GM12872 (cell line): ENCODE measurements at regions not wholly inside any gene's neighbourhood (a gene's known extent, or its start where the extent isn't known, plus 50 kb on each side); places are given as distances from the start of the nearest gene placed in this dataset.

Source experiments
- TF ChIP-seq, protein P1 (sequence below): IDR thresholded peaks from 3 replicates; pipeline ENCODE4 v1.5.1; 2011; ENCODE audit warnings: low read depth, mild to moderate bottlenecking, low read length, moderate library complexity; ENCODE audit not compliant: insufficient read depth

- TF ChIP-seq, protein P1, sequence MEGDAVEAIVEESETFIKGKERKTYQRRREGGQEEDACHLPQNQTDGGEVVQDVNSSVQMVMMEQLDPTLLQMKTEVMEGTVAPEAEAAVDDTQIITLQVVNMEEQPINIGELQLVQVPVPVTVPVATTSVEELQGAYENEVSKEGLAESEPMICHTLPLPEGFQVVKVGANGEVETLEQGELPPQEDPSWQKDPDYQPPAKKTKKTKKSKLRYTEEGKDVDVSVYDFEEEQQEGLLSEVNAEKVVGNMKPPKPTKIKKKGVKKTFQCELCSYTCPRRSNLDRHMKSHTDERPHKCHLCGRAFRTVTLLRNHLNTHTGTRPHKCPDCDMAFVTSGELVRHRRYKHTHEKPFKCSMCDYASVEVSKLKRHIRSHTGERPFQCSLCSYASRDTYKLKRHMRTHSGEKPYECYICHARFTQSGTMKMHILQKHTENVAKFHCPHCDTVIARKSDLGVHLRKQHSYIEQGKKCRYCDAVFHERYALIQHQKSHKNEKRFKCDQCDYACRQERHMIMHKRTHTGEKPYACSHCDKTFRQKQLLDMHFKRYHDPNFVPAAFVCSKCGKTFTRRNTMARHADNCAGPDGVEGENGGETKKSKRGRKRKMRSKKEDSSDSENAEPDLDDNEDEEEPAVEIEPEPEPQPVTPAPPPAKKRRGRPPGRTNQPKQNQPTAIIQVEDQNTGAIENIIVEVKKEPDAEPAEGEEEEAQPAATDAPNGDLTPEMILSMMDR: no peak
These were observed 100.9 kb upstream of the PMEPA1 start for GRCh38 chr20:57810511-57811373.

GRCh38 chr20:57809661-57810172, 99.9 kb upstream of the PMEPA1 start:
- TF ChIP-seq, protein P1: no peak

- TF ChIP-seq, protein P1: no peak
These were observed 99.3 kb upstream of the PMEPA1 start for GRCh38 chr20:57809149-57809548.

DNA sequence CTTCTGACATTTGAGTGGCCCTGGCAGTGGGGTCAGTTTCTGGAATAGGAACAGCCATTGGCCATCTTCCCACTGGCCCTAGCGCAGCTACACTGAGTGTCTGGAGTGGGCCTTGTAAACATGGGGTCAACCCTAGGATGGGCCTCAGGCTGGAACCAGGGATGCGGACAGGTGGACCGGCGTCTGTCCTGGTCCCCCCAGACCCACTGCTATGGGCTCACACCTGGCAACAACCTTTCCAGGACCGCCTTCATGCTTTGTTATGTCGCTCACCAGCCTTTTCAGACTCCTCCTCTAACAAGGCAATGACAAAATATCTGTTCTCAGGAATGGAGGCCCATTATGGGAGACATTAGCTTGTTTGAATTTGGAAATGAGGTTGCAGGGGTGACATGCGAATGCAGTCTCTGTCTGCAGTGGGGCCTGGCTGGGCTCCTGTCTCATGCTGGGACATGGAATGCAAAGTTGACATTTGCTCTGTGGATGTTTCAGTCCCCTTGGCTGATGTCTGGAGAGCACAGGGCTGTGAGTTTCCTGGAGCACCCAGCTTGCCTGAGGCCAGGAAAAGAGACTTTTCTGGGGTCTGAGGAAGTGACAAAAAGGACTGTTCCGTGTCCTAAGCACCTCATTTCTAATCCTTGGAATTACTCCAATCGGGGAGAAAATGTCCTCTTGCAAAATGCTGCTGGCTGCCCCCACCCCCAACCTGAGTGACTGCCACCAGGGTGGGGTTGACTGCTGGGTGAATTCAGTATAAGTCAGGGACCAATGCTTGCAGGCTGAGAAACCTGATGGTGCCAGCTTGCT, 98.7 kb upstream of the PMEPA1 start:
- TF ChIP-seq, protein P1: no peak

- TF ChIP-seq, protein P1: no peak
These were observed 97.8 kb upstream of the PMEPA1 start for GRCh38 chr20:57807401-57808263.

GRCh38 chr20:57806975-57807374, 97.2 kb upstream of the PMEPA1 start:
- TF ChIP-seq, protein P1: no peak
